AG09309 (cell line): ENCODE measurements at regions not wholly inside any gene's neighbourhood (a gene's known extent, or its start where the extent isn't known, plus 50 kb on each side); places are given as distances from the start of the nearest gene placed in this dataset.

ENCODE experiments used
- DNase-seq: peaks from one replicate; pipeline ENCODE4 v3.0.0-alpha.2; 2010; ENCODE audit warnings: low read depth
- H3K4me3 ChIP-seq: 2 replicates; pipeline ENCODE4 v1.5.1; 2011; ENCODE audit warnings: mild to moderate bottlenecking, low read depth, low read length, moderate library complexity; ENCODE audit not compliant: control insufficient read depth
- TF ChIP-seq, protein P1 (sequence below): IDR thresholded peaks from 2 replicates; pipeline ENCODE4 v1.5.1; 2011; ENCODE audit warnings: mild to moderate bottlenecking, low read depth, low read length, inconsistent platforms; ENCODE audit not compliant: insufficient read depth, control insufficient read depth; ENCODE audit errors: missing control alignments

DNA sequence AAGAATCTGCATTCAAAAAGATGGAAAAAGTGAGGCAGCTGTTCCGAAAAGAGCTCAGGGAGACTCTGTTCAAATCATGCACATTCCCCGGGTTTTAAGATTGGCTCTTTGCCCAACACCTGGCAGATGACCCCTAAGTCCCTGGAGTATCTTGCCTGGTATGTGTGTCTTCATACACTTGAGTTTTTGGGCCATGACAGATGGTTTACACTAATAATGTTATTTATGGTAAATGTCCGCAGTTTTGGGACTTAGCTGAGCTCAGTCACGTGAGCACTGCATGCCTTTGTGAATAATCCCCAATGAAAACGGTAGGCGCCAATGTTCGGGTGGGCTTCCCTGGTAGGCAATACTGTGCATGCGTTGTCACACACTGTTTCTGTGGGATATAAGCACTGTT, 316.1 kb downstream of the PRDM9 start:
- DNase-seq = no peak
- TF ChIP-seq, protein P1, sequence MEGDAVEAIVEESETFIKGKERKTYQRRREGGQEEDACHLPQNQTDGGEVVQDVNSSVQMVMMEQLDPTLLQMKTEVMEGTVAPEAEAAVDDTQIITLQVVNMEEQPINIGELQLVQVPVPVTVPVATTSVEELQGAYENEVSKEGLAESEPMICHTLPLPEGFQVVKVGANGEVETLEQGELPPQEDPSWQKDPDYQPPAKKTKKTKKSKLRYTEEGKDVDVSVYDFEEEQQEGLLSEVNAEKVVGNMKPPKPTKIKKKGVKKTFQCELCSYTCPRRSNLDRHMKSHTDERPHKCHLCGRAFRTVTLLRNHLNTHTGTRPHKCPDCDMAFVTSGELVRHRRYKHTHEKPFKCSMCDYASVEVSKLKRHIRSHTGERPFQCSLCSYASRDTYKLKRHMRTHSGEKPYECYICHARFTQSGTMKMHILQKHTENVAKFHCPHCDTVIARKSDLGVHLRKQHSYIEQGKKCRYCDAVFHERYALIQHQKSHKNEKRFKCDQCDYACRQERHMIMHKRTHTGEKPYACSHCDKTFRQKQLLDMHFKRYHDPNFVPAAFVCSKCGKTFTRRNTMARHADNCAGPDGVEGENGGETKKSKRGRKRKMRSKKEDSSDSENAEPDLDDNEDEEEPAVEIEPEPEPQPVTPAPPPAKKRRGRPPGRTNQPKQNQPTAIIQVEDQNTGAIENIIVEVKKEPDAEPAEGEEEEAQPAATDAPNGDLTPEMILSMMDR = no peak

DNA sequence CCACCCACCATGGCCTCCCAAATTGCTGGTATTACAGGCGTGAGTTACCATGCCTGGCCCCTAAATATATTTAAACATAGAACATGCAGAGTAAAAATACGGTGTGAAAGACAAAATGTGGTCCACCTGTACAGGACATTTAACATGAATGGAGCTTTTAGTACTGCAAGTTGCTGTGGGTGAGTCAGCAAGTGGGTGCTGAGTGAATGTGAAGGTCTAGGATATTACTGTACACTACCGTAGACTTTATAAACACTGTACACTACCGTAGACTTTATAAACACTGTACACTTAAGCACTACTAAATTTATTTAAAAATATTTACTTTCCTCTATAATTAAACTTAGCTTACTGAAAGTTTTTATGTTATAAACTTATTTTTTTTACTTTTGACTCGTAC, 317.8 kb downstream of the PRDM9 start:
- TF ChIP-seq, protein P1 = no peak
- DNase-seq = no peak
- no peak overlapping the region for H3K4me3 ChIP-seq

More for the DNA sequence above, 316.1 kb downstream of the PRDM9 start:
- no peak overlapping the region for H3K4me3 ChIP-seq

DNA sequence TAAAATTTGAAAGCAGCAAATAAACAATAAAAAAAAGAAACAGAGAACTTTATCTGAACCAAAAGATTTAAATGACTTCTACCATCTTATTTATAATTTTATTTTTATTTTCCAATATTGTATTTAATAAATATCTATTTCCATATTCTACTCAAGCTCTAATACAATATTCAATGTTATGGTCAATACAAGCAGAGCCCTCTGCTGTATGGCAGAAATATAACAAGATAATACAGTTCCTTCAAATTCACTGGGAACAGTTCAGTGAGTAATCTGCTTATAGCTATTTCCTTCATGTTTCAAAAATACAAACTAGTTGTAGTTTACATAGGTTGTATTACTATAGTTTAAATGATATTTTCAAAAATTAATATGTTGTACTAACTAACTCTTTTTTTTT, 332.7 kb downstream of the PRDM9 start:
- TF ChIP-seq, protein P1 = no peak
- no peak for DNase-seq
- H3K4me3 ChIP-seq = no peak overlapping the region

DNA sequence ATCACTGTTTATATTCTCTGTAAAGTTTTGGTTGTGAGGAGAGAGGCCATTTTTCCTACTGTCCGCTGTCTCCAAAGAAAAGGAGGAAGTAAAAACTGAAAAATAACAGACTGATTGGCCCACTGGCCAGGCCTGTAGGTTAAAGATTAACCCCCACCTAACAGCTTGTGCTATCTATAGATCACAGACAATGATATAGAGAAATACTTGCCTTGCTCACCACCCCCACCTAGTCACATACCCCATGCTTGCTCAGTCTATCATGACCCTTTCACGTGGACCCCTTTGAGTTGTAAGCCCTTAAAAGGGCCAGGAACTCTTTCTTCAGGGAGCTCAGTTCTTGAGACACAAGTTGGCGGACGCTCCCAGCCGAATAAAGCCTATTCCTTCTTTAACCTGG, 357.4 kb downstream of the PRDM9 start:
- no peak for DNase-seq

GRCh38 chr5:23877847-23878246, 370.4 kb downstream of the PRDM9 start:
- H3K4me3 ChIP-seq = no peak overlapping the region
- no peak for DNase-seq
- TF ChIP-seq, protein P1 = no peak

More for the DNA sequence above, 357.4 kb downstream of the PRDM9 start:
- TF ChIP-seq, protein P1 = no peak
- no peak overlapping the region for H3K4me3 ChIP-seq

DNA sequence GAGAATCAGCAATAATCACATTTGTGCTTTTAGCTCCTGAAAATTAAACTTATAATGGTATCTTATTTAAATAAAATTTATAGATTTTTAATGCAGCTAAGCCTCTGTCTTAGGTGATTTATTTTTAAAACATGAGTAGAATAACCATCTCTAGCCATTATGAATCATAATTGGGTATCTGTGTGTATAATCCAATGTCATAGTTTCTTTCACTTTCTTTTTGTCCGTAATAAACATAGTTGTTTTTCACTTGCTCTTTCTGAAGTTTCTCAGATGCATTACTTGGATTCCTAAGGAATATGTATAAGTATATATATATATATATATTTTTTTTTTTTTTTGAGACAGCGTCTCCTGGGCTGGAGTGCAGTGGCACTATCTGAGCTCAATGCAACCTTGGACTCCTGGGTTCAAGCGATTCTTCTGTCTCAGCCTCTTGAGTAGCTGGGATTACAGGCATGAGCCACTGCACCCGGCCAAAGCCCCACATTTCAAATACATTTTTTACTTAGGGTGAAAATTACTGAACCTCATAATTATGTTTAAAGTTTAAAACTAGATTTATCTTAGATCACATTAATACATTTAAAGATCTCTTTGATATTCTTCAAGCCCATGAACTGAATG, 377.1 kb downstream of the PRDM9 start:
- TF ChIP-seq, protein P1 = no peak
- no peak overlapping the region for H3K4me3 ChIP-seq
- no peak for DNase-seq
